T-helper 2 cell treated with Interferon-gamma antibody and Interleukin-4, amounts not matched to agents 5 μg/mL and 100 μg/mL, for 36 hours (primary cell): ENCODE measurements at regions not wholly inside any gene's neighbourhood (a gene's known extent, or its start where the extent isn't known, plus 50 kb on each side); places are given as distances from the start of the nearest gene placed in this dataset.

Experiments
- DNase-seq: peaks from one replicate; pipeline ENCODE4 v3.0.0; 2021; ENCODE audit warnings: low spot score
- H3K27ac Mint-ChIP-seq: one replicate; pipeline ENCODE4 v1.8.0; 2021; ENCODE audit warnings: mild to moderate bottlenecking, mixed read lengths
- H3K27me3 Mint-ChIP-seq: one replicate; pipeline ENCODE4 v1.8.0; 2021; ENCODE audit warnings: low read depth, mixed read lengths
- H3K36me3 Mint-ChIP-seq: one replicate; pipeline ENCODE4 v1.8.0; 2021; ENCODE audit warnings: low read depth, mixed read lengths
- H3K4me1 Mint-ChIP-seq: one replicate; pipeline ENCODE4 v1.8.0; 2021; ENCODE audit warnings: low read depth, mixed read lengths
- H3K4me3 Mint-ChIP-seq: one replicate; pipeline ENCODE4 v1.8.0; 2022; ENCODE audit warnings: mild to moderate bottlenecking, moderate library complexity, mixed read lengths
- H3K9me3 Mint-ChIP-seq: one replicate; pipeline ENCODE4 v1.8.0; 2021; ENCODE audit warnings: mixed read lengths

- Mint-ChIP-seq H3K4me3 (peak overlapping the region; percentile 46), H3K36me3 (peaks cover 25% of the 10 kb centered on the region), H3K4me1 (peaks cover 62% of the 10 kb centered on the region), H3K27ac (peak overlapping the region; percentile 91), H3K9me3 (peaks cover 19% of the 10 kb centered on the region), H3K27me3 (no peaks in the 10 kb centered on the region)
- no peak for DNase-seq
Measured at GRCh38 chr4:26075583-26075982, 161.6 kb downstream of the SMIM20 start.

GRCh38 chr4:26076000-26076587 lies 162.1 kb downstream of the SMIM20 start:
- DNase-seq, result peak; percentile 79
- Mint-ChIP-seq H3K36me3 (peaks cover 25% of the 10 kb centered on the region), H3K9me3 (peaks cover 19% of the 10 kb centered on the region), H3K27ac (peak overlapping the region; percentile 91), H3K4me1 (peaks cover 64% of the 10 kb centered on the region), H3K4me3 (peak overlapping the region; percentile 46), H3K27me3 (no peaks in the 10 kb centered on the region)

GRCh38 chr4:26076896-26077295 lies 162.9 kb downstream of the SMIM20 start:
- Mint-ChIP-seq H3K9me3 (peaks cover 19% of the 10 kb centered on the region), H3K4me3 (no peak overlapping the region), H3K36me3 (peaks cover 25% of the 10 kb centered on the region), H3K27me3 (no peaks in the 10 kb centered on the region), H3K4me1 (peaks cover 65% of the 10 kb centered on the region), H3K27ac (peak overlapping the region; percentile 91)
- no peak for DNase-seq

- Mint-ChIP-seq H3K27ac (peak overlapping the region; percentile 33), H3K27me3 (no peaks in the 10 kb centered on the region), H3K4me1 (peaks cover 67% of the 10 kb centered on the region), H3K9me3 (peaks cover 19% of the 10 kb centered on the region), H3K4me3 (no peak overlapping the region), H3K36me3 (peaks cover 25% of the 10 kb centered on the region)
- DNase-seq, result no peak
Measured at GRCh38 chr4:26077756-26078155, 163.7 kb downstream of the SMIM20 start.

- DNase-seq, result no peak
Measured at GRCh38 chr4:26080870-26081628, 167.0 kb downstream of the SMIM20 start.

GRCh38 chr4:26081795-26082498 lies 167.9 kb downstream of the SMIM20 start:
- Mint-ChIP-seq H3K9me3 (peaks cover 9% of the 10 kb centered on the region), H3K4me3 (peak overlapping the region; percentile 23)

More at GRCh38 chr4:26080870-26081628, 167.0 kb downstream of the SMIM20 start:
- H3K27me3 Mint-ChIP-seq, result no peaks in the 10 kb centered on the region
- H3K4me1 Mint-ChIP-seq, result peaks cover 69% of the 10 kb centered on the region
- H3K9me3 Mint-ChIP-seq, result peaks cover 18% of the 10 kb centered on the region
- H3K27ac Mint-ChIP-seq, result peak overlapping the region; percentile 83
- peak overlapping the region; percentile 17 for H3K4me3 Mint-ChIP-seq
- H3K36me3 Mint-ChIP-seq, result peaks cover 21% of the 10 kb centered on the region

GRCh38 chr4:26082565-26082964 lies 168.5 kb downstream of the SMIM20 start:
- no peaks in the 10 kb centered on the region for H3K27me3 Mint-ChIP-seq
- no peak for DNase-seq
- H3K4me1 Mint-ChIP-seq, result peaks cover 69% of the 10 kb centered on the region
- peaks cover 3% of the 10 kb centered on the region for H3K9me3 Mint-ChIP-seq
- H3K27ac Mint-ChIP-seq, result peak overlapping the region; percentile 83
- peaks cover 6% of the 10 kb centered on the region for H3K36me3 Mint-ChIP-seq
- peak overlapping the region; percentile 23 for H3K4me3 Mint-ChIP-seq

More at GRCh38 chr4:26081795-26082498, 167.9 kb downstream of the SMIM20 start:
- peak; percentile 41 for DNase-seq
- Mint-ChIP-seq H3K36me3 (peaks cover 12% of the 10 kb centered on the region), H3K27me3 (no peaks in the 10 kb centered on the region), H3K4me1 (peaks cover 68% of the 10 kb centered on the region), H3K27ac (peak overlapping the region; percentile 83)

GRCh38 chr4:26083987-26084386 lies 170.0 kb downstream of the SMIM20 start:
- H3K4me3 Mint-ChIP-seq, result peak overlapping the region; percentile 33
- DNase-seq, result peak; percentile 63
- peaks cover 75% of the 10 kb centered on the region for H3K4me1 Mint-ChIP-seq
- no peaks in the 10 kb centered on the region for H3K27me3 Mint-ChIP-seq
- peak overlapping the region; percentile 68 for H3K27ac Mint-ChIP-seq
- H3K9me3 Mint-ChIP-seq, result no peaks in the 10 kb centered on the region
- no peaks in the 10 kb centered on the region for H3K36me3 Mint-ChIP-seq

GRCh38 chr4:26084414-26084813 lies 170.4 kb downstream of the SMIM20 start:
- H3K4me1 Mint-ChIP-seq, result peaks cover 78% of the 10 kb centered on the region
- DNase-seq, result no peak
- peak overlapping the region; percentile 27 for H3K4me3 Mint-ChIP-seq
- H3K27ac Mint-ChIP-seq, result peak overlapping the region; percentile 68
- no peaks in the 10 kb centered on the region for H3K9me3 Mint-ChIP-seq
- no peaks in the 10 kb centered on the region for H3K36me3 Mint-ChIP-seq
- H3K27me3 Mint-ChIP-seq, result no peaks in the 10 kb centered on the region

- Mint-ChIP-seq H3K9me3 (peaks cover 10% of the 10 kb centered on the region), H3K27me3 (no peaks in the 10 kb centered on the region), H3K27ac (peak overlapping the region; percentile 37), H3K4me1 (peaks cover 77% of the 10 kb centered on the region), H3K36me3 (peaks cover 9% of the 10 kb centered on the region), H3K4me3 (peak overlapping the region; percentile 37)
- DNase-seq, result no peak
Measured at GRCh38 chr4:26085551-26085950, 171.5 kb downstream of the SMIM20 start.

GRCh38 chr4:26086621-26087441 lies 172.8 kb downstream of the SMIM20 start:
- no peak overlapping the region for H3K4me3 Mint-ChIP-seq
- H3K27ac Mint-ChIP-seq, result no peak overlapping the region
- peaks cover 15% of the 10 kb centered on the region for H3K36me3 Mint-ChIP-seq
- no peaks in the 10 kb centered on the region for H3K27me3 Mint-ChIP-seq
- peaks cover 64% of the 10 kb centered on the region for H3K4me1 Mint-ChIP-seq
- peaks cover 21% of the 10 kb centered on the region for H3K9me3 Mint-ChIP-seq
- DNase-seq, result no peak

- peaks cover 59% of the 10 kb centered on the region for H3K4me1 Mint-ChIP-seq
Measured at GRCh38 chr4:26088433-26088928, 174.5 kb downstream of the SMIM20 start.

GRCh38 chr4:26093551-26093950 lies 179.5 kb downstream of the SMIM20 start:
- H3K9me3 Mint-ChIP-seq, result peaks cover 62% of the 10 kb centered on the region
- H3K36me3 Mint-ChIP-seq, result peaks cover 45% of the 10 kb centered on the region
- no peaks in the 10 kb centered on the region for H3K27me3 Mint-ChIP-seq
- peaks cover 31% of the 10 kb centered on the region for H3K4me1 Mint-ChIP-seq
- no peak for DNase-seq
- peak overlapping the region; percentile 10 for H3K4me3 Mint-ChIP-seq
- H3K27ac Mint-ChIP-seq, result peak overlapping the region; percentile 28

More at GRCh38 chr4:26088433-26088928, 174.5 kb downstream of the SMIM20 start:
- peak; percentile 72 for DNase-seq
- H3K4me3 Mint-ChIP-seq, result peak overlapping the region; percentile 59
- H3K27ac Mint-ChIP-seq, result peak overlapping the region; percentile 88
- H3K9me3 Mint-ChIP-seq, result peaks cover 30% of the 10 kb centered on the region
- H3K36me3 Mint-ChIP-seq, result peaks cover 28% of the 10 kb centered on the region
- H3K27me3 Mint-ChIP-seq, result no peaks in the 10 kb centered on the region
